ENCODE measurements at regions not wholly inside any gene's neighbourhood (a gene's known extent, or its start where the extent isn't known, plus 50 kb on each side); places are given as distances from the start of the nearest gene placed in this dataset.

- no peak overlapping the region for H3K4me3 ChIP-seq (ENCODE audit: low read depth, low read length)
- H3K36me3 ChIP-seq (ENCODE audit: control insufficient read depth, insufficient read depth, low read length), result no peaks in the 10 kb centered on the region
- no peak overlapping the region for H3K9ac ChIP-seq
- H3K27me3 ChIP-seq (ENCODE audit: control insufficient read depth, insufficient read depth, low read length), result no peaks in the 10 kb centered on the region
- H3K9me3 ChIP-seq (ENCODE audit: control insufficient read depth, low read length), result no peaks in the 10 kb centered on the region
- H3K27ac ChIP-seq, result no peak overlapping the region
- no peak overlapping the region for H2AFZ ChIP-seq
- no peak for TF ChIP-seq CTCF (IDR thresholded peaks at IDR 0.05)
- H3K4me1 ChIP-seq, result no peaks in the 10 kb centered on the region
- no peak overlapping the region for H3K4me2 ChIP-seq (ENCODE audit: low read length)
- no peaks in the 10 kb centered on the region for H3K79me2 ChIP-seq
Measured at GRCh38 chr5:110221036-110221435, 505.4 kb downstream of the TMEM232 start.

- Histone ChIP-seq H3K9ac (no peak overlapping the region), H3K27me3 (ENCODE audit: control insufficient read depth, insufficient read depth, low read length) (no peaks in the 10 kb centered on the region), H3K27ac (no peak overlapping the region), H3K9me3 (ENCODE audit: control insufficient read depth, low read length) (no peaks in the 10 kb centered on the region), H3K4me2 (ENCODE audit: low read length) (no peak overlapping the region), H3K36me3 (ENCODE audit: control insufficient read depth, insufficient read depth, low read length) (no peaks in the 10 kb centered on the region), H2AFZ (no peak overlapping the region), H3K4me1 (no peaks in the 10 kb centered on the region), H3K4me3 (ENCODE audit: low read depth, low read length) (no peak overlapping the region), H3K79me2 (no peaks in the 10 kb centered on the region)
- no peak for TF ChIP-seq CTCF (IDR thresholded peaks at IDR 0.05)
Measured at GRCh38 chr5:110224050-110224449, 502.4 kb downstream of the TMEM232 start.

DNA sequence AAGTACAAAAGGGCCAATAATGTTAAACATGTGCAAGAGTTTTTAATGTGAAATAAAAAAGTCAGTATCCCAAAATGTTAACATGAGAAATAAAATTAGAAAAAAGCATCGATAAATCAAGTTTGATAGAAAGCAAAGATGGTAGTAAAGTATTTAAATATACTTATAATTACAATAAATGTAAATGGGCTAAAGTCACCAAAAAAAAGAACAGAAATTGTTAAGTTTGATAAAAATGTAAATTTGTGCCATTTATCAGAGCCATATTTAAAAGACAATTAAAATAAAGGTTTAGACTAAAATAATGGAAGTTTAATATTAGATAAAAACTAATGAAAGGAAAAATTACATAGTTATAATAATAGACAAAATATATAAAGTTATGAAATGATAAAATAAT, 500.5 kb downstream of the TMEM232 start:
- Histone ChIP-seq H3K79me2 (no peaks in the 10 kb centered on the region), H3K4me3 (ENCODE audit: low read depth, low read length) (no peak overlapping the region), H3K9ac (no peak overlapping the region), H3K4me1 (no peaks in the 10 kb centered on the region), H2AFZ (no peak overlapping the region), H3K36me3 (ENCODE audit: control insufficient read depth, insufficient read depth, low read length) (no peaks in the 10 kb centered on the region), H3K27me3 (ENCODE audit: control insufficient read depth, insufficient read depth, low read length) (no peaks in the 10 kb centered on the region), H3K27ac (no peak overlapping the region), H3K9me3 (ENCODE audit: control insufficient read depth, low read length) (no peaks in the 10 kb centered on the region), H3K4me2 (ENCODE audit: low read length) (no peak overlapping the region)
- no peak for TF ChIP-seq CTCF (IDR thresholded peaks at IDR 0.05)

GRCh38 chr5:110239786-110240185, 486.7 kb downstream of the TMEM232 start:
- no peaks in the 10 kb centered on the region for H3K9me3 ChIP-seq (ENCODE audit: control insufficient read depth, low read length)
- no peak overlapping the region for H2AFZ ChIP-seq
- H3K27ac ChIP-seq, result no peak overlapping the region
- H3K4me3 ChIP-seq (ENCODE audit: low read depth, low read length), result no peak overlapping the region
- no peaks in the 10 kb centered on the region for H3K4me1 ChIP-seq
- H3K9ac ChIP-seq, result no peak overlapping the region
- no peaks in the 10 kb centered on the region for H3K79me2 ChIP-seq
- H3K27me3 ChIP-seq (ENCODE audit: control insufficient read depth, insufficient read depth, low read length), result no peaks in the 10 kb centered on the region
- H3K4me2 ChIP-seq (ENCODE audit: low read length), result no peak overlapping the region
- TF ChIP-seq CTCF (IDR thresholded peaks at IDR 0.05), result no peak
- no peaks in the 10 kb centered on the region for H3K36me3 ChIP-seq (ENCODE audit: control insufficient read depth, insufficient read depth, low read length)

DNA sequence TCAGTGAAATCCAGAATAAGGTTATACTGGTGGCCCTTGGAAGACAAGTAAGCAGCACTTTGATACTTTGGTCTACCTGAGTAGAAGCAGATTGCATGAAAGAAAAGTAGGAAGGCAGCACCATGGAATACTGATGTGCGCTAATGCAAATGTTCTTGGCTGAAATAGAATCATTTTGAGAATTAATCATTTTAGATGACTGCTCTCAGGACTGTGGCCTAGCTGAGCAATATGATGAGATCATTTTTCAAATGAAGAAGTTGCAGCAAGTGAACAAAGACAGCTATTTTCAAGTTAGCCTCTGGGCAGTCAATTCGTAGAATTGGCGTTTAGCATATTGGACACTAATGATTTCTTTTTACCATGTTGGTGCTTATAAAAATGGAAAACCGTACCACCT, 483.5 kb downstream of the TMEM232 start:
- TF ChIP-seq CTCF (IDR thresholded peaks at IDR 0.05), result no peak
- H3K27ac ChIP-seq, result no peak overlapping the region
- H3K4me1 ChIP-seq, result no peaks in the 10 kb centered on the region
- no peak overlapping the region for H3K9ac ChIP-seq
- no peaks in the 10 kb centered on the region for H3K27me3 ChIP-seq (ENCODE audit: control insufficient read depth, insufficient read depth, low read length)
- H3K9me3 ChIP-seq (ENCODE audit: control insufficient read depth, low read length), result no peaks in the 10 kb centered on the region
- no peaks in the 10 kb centered on the region for H3K79me2 ChIP-seq
- no peak overlapping the region for H2AFZ ChIP-seq
- no peak overlapping the region for H3K4me2 ChIP-seq (ENCODE audit: low read length)
- no peak overlapping the region for H3K4me3 ChIP-seq (ENCODE audit: low read depth, low read length)
- H3K36me3 ChIP-seq (ENCODE audit: control insufficient read depth, insufficient read depth, low read length), result no peaks in the 10 kb centered on the region

Measured in parathyroid adenoma (tissue), 2 donors.